GM12878 (cell line): ENCODE measurements at regions not wholly inside any gene's neighbourhood (a gene's known extent, or its start where the extent isn't known, plus 50 kb on each side); places are given as distances from the start of the nearest gene placed in this dataset.

Experiments
- CTCF ChIP-seq, 3 experiments: IDR thresholded peaks in 2 of 3; conservative IDR thresholded peaks in 1 of 3; 2 replicates each; pipeline ENCODE4 v1.5.1; 2011; ENCODE audit warnings: low read depth in 3 of 3, low read length in 3 of 3, mild to moderate bottlenecking in 3 of 3, control low read depth in 2 of 3, moderate library complexity in 2 of 3, inconsistent platforms in 1 of 3, mixed read lengths in 1 of 3; ENCODE audit not compliant: control insufficient read depth in 2 of 3, insufficient read depth in 1 of 3; ENCODE audit errors: extremely low read depth in 1 of 3
- EP300 ChIP-seq, 2 experiments: fragments of 150-350 bp in 1 of 2; IDR thresholded peaks; 2 replicates each; pipeline ENCODE4 v1.6.1; 2011 to 2012; ENCODE audit warnings: low read depth in 2 of 2, low read length in 2 of 2, borderline replicate concordance in 1 of 2, improper control_type of control experiment in 1 of 2, inconsistent platforms in 1 of 2; ENCODE audit not compliant: control insufficient read depth in 1 of 2
- NR2C2 ChIP-seq: IDR thresholded peaks from 2 replicates; pipeline ENCODE4 v1.6.1; 2011; ENCODE audit warnings: borderline replicate concordance, low read depth; ENCODE audit not compliant: control insufficient read depth, insufficient read length
- POLR2A ChIP-seq: IDR thresholded peaks from 2 replicates; pipeline ENCODE4 v1.6.1; 2011; ENCODE audit warnings: low read depth, mild to moderate bottlenecking, low read length
- RCOR1 ChIP-seq: conservative IDR thresholded peaks from 2 replicates; pipeline ENCODE4 v1.6.1; 2012; ENCODE audit warnings: low read depth, low read length, improper control_type of control experiment
- RFX5 ChIP-seq: IDR thresholded peaks from 2 replicates; pipeline ENCODE4 v1.6.1; 2011; ENCODE audit warnings: low read depth, low read length, improper control_type of control experiment
- WRNIP1 ChIP-seq: IDR thresholded peaks from 2 replicates; pipeline ENCODE4 v1.6.1; 2011; ENCODE audit warnings: low read depth, low read length, improper control_type of control experiment, borderline replicate concordance
- ZNF274 ChIP-seq: IDR thresholded peaks from one replicate; pipeline ENCODE4 v1.8.0; 2011; ENCODE audit not compliant: insufficient read length, insufficient read depth

GRCh38 chr2:161085149-161085548 lies 75.1 kb upstream of the TANK start:
- TF ChIP-seq WRNIP1 (no peak), NR2C2 (no peak), POLR2A (no peak), RFX5 (no peak), ZNF274 (no peak), CTCF (IDR thresholded peaks at IDR 0.05 in 2 of 3, conservative IDR thresholded peaks at IDR 0.05 in 1 of 3; ENCODE audit: control insufficient read depth in 2 of 3, extremely low read depth in 1 of 3, insufficient read depth in 1 of 3, low read depth in 3 of 3, low read length in 3 of 3) (no peak), RCOR1 (no peak), EP300 (IDR thresholded peaks at IDR 0.05; ENCODE audit: borderline replicate concordance in 1 of 2, control insufficient read depth in 1 of 2, low read depth in 2 of 2, low read length in 2 of 2) (no peak)
